GM12875 (cell line): ENCODE measurements at regions not wholly inside any gene's neighbourhood (a gene's known extent, or its start where the extent isn't known, plus 50 kb on each side); places are given as distances from the start of the nearest gene placed in this dataset.

Source experiments
- H3K4me3 ChIP-seq: one replicate; pipeline ENCODE4 v1.5.1; 2011; ENCODE audit warnings: low read depth, low read length, control low read depth
- CTCF ChIP-seq: IDR thresholded peaks from 2 replicates; pipeline ENCODE4 v1.5.1; 2011; ENCODE audit warnings: low read depth, mild to moderate bottlenecking, control low read depth, inconsistent platforms, low read length, moderate library complexity, borderline replicate concordance; ENCODE audit not compliant: insufficient read depth

DNA sequence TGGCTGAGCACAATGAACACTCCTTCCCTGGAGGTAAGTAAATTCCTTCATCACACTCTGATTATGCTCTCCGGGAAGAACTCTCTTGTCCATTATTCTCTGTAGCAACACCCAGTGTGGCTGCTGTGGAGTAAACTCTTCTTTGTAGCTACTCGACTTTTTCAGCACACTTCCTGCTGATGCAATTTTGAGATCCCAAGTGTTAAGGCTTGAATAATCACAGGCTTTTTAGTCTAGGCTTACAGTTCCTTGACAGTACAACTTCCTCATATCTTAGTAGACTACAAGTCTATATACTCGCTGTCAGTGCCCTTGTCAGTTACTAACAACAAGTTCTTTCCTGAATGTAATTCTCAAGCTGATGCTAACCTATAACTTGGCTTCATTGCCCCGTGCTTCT lies 301.8 kb upstream of the API5 start:
- no peak for TF ChIP-seq CTCF
- H3K4me3 ChIP-seq: no peak overlapping the region

GRCh38 chr11:43012606-43013005 lies 299.2 kb upstream of the API5 start:
- no peak for TF ChIP-seq CTCF

GRCh38 chr11:43021466-43021865 lies 290.3 kb upstream of the API5 start:
- H3K4me3 ChIP-seq: no peak overlapping the region
- TF ChIP-seq CTCF: peak; percentile 42; the same call in 1 of the 2 replicates

More at GRCh38 chr11:43012606-43013005, 299.2 kb upstream of the API5 start:
- no peak overlapping the region for H3K4me3 ChIP-seq

GRCh38 chr11:43034341-43034740 lies 277.5 kb upstream of the API5 start:
- H3K4me3 ChIP-seq: no peak overlapping the region
- TF ChIP-seq CTCF: no peak

- TF ChIP-seq CTCF: no peak
- no peak overlapping the region for H3K4me3 ChIP-seq
These were observed 276.7 kb upstream of the API5 start for GRCh38 chr11:43035086-43035485.

DNA sequence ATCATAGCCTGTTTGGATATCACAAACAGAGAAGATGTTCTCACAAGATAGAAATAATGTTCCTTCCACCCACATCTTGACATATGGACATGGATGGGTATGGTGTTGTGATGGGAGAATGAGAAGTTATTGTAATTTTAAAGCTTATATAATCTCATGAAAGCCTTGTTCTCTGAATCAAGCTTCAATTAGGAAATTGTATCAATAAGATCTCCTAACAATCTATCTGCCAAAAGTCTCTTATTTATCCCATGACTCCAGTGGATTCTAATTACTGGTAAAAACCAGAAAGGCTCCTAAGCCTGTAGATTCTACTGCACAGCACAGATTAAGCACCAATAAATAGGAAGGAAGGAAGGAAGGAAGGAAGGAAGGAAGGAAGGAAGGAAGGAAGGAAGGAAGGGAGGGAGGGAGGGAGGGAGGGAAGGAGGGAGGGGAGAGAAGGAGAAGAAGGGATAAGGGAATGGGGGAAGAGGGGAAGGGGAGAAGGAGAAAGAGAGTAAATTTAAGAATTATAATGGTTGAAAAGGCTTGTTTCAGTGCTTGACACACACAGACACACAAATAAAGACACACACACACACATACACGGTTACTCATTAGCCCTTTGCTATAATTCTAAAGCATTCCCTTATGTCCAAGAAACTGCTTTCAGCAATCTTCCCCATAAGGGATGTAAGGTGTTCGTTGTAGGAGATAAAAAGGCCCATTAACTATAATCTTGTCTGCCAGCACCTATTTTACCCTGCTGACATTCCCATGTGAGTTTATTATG lies 258.0 kb upstream of the API5 start:
- no peak for TF ChIP-seq CTCF
- H3K4me3 ChIP-seq: no peak overlapping the region

GRCh38 chr11:43067681-43068080 lies 244.1 kb upstream of the API5 start:
- no peak overlapping the region for H3K4me3 ChIP-seq
- TF ChIP-seq CTCF: no peak
